SK-N-SH (cell line): ENCODE measurements at regions not wholly inside any gene's neighbourhood (a gene's known extent, or its start where the extent isn't known, plus 50 kb on each side); places are given as distances from the start of the nearest gene placed in this dataset.

ENCODE experiments used
- CTCF ChIP-seq: fragments of 200-600 bp; sonication (generic); IDR thresholded peaks from 2 replicates; pipeline ENCODE4 v1.6.1; 2017; ENCODE audit warnings: antibody characterized with exemption, mild to moderate bottlenecking, moderate library complexity
- EP300 ChIP-seq, 2 experiments: IDR thresholded peaks; 2 replicates each; pipeline versions ENCODE4 v1.4.0 to v1.6.1; 2012; ENCODE audit warnings: borderline replicate concordance in 1 of 2, low read depth in 1 of 2, low read length in 1 of 2
- GABPA ChIP-seq: IDR thresholded peaks from 2 replicates; pipeline ENCODE4 v1.4.0; 2012; ENCODE audit warnings: low read depth, mild to moderate bottlenecking
- MAX ChIP-seq: IDR thresholded peaks from 2 replicates; pipeline ENCODE4 v1.4.0; 2012; ENCODE audit warnings: low read depth
- MXI1 ChIP-seq: IDR thresholded peaks from 2 replicates; pipeline ENCODE4 v1.6.1; 2012; ENCODE audit warnings: mild to moderate bottlenecking, low read depth, low read length, improper control_type of control experiment
- RAD21 ChIP-seq: IDR thresholded peaks from 2 replicates; pipeline ENCODE4 v1.6.1; 2012; ENCODE audit warnings: mild to moderate bottlenecking, low read length
- REST ChIP-seq: IDR thresholded peaks from 2 replicates; pipeline ENCODE4 v1.6.1; 2012; ENCODE audit warnings: mild to moderate bottlenecking, low read depth, low read length, moderate library complexity
- TCF12 ChIP-seq: IDR thresholded peaks from 2 replicates; pipeline ENCODE4 v1.4.0; 2012
- USF1 ChIP-seq: IDR thresholded peaks from 2 replicates; pipeline ENCODE4 v1.4.0; 2012; ENCODE audit warnings: low read depth, borderline replicate concordance

GRCh38 chr11:104324276-104324675 lies 160.3 kb upstream of the PDGFD start:
- TF ChIP-seq USF1 (no peak), CTCF (no peak), GABPA (no peak), TCF12 (no peak), RAD21 (no peak), EP300 (IDR thresholded peaks at IDR 0.05; ENCODE audit: borderline replicate concordance in 1 of 2, low read depth in 1 of 2, low read length in 1 of 2) (no peak), MXI1 (no peak), REST (no peak), MAX (no peak)
